Keratinocyte (primary cell): ENCODE measurements at regions not wholly inside any gene's neighbourhood (a gene's known extent, or its start where the extent isn't known, plus 50 kb on each side); places are given as distances from the start of the nearest gene placed in this dataset.

ENCODE experiments used
- DNase-seq: peaks from one replicate; pipeline ENCODE4 v3.0.0-alpha.2; 2011; ENCODE audit warnings: low read depth, missing footprints, low spot score
- FAIRE-seq: peaks from 2 replicates; lab custom pipeline; 2011; peaks lifted over from hg19 to GRCh38; lab: Jason Lieb, UNC
- H2AFZ ChIP-seq: 2 replicates; pipeline ENCODE4 v1.6.0; 2012; ENCODE audit warnings: low read length, control low read depth, inconsistent platforms; ENCODE audit not compliant: control insufficient read depth
- H3K27ac ChIP-seq: 2 replicates; pipeline ENCODE4 v1.5.1; 2011; ENCODE audit warnings: low read length; ENCODE audit not compliant: control insufficient read depth, insufficient read depth
- H3K27me3 ChIP-seq: 3 replicates; pipeline ENCODE4 v1.6.0; 2011; ENCODE audit warnings: low read length; ENCODE audit not compliant: control insufficient read depth, insufficient read depth; ENCODE audit errors: extremely low read depth
- H3K36me3 ChIP-seq, 2 experiments: 2 replicates in 1 of 2; 3 replicates in 1 of 2; pipeline ENCODE4 v1.5.1; 2011; ENCODE audit warnings: low read length in 2 of 2, mild to moderate bottlenecking in 1 of 2; ENCODE audit not compliant: control insufficient read depth in 2 of 2, insufficient read depth in 2 of 2; ENCODE audit errors: extremely low read depth in 1 of 2
- H3K4me1 ChIP-seq: 3 replicates; pipeline ENCODE4 v1.5.1; 2011; ENCODE audit warnings: low read length; ENCODE audit not compliant: control insufficient read depth, insufficient read depth; ENCODE audit errors: extremely low read depth
- H3K4me2 ChIP-seq: 3 replicates; pipeline ENCODE4 v1.6.0; 2011; ENCODE audit warnings: low read depth, low read length; ENCODE audit not compliant: control insufficient read depth, insufficient read depth; ENCODE audit errors: extremely low read depth
- H3K4me3 ChIP-seq, 3 experiments: fragments of 200-600 bp in 1 of 3; sonication (generic) in 1 of 3; 2 replicates in 2 of 3; 3 replicates in 1 of 3; pipeline ENCODE4 v1.5.1; 2011 to 2016; ENCODE audit warnings: low read length in 3 of 3, mild to moderate bottlenecking in 3 of 3, control low read depth in 2 of 3, inconsistent platforms in 1 of 3, low read depth in 1 of 3, mixed read lengths in 1 of 3, mixed run types in 1 of 3, moderate library complexity in 1 of 3; ENCODE audit not compliant: control insufficient read depth in 2 of 3, insufficient read depth in 2 of 3; ENCODE audit errors: extremely low read depth in 1 of 3
- H3K79me2 ChIP-seq: 2 replicates; pipeline ENCODE4 v1.6.0; 2012; ENCODE audit warnings: low read length; ENCODE audit not compliant: control insufficient read depth, insufficient read depth
- H3K9ac ChIP-seq: 3 replicates; pipeline ENCODE4 v1.6.0; 2011; ENCODE audit warnings: low read length; ENCODE audit not compliant: control insufficient read depth, insufficient read depth; ENCODE audit errors: extremely low read depth
- H3K9me1 ChIP-seq: 3 replicates; pipeline ENCODE4 v1.6.0; 2011; ENCODE audit warnings: low read length; ENCODE audit not compliant: control insufficient read depth, insufficient read depth; ENCODE audit errors: extremely low read depth
- H3K9me3 ChIP-seq: 2 replicates; pipeline ENCODE4 v1.5.1; 2012; ENCODE audit warnings: low read depth, low read length; ENCODE audit not compliant: control insufficient read depth
- H4K20me1 ChIP-seq: 3 replicates; pipeline ENCODE4 v1.6.0; 2011; ENCODE audit warnings: low read length; ENCODE audit not compliant: control insufficient read depth, insufficient read depth; ENCODE audit errors: extremely low read depth
- EZH2 ChIP-seq: IDR thresholded peaks from one replicate; pipeline ENCODE4 v1.6.1; 2012; ENCODE audit warnings: inconsistent platforms, mild to moderate bottlenecking, low read length, moderate library complexity
- dilution Hi-C: fragments of 300-500 bp; cut with MboI; formaldehyde crosslinking; loops from one replicate; pipeline ENCODE4 v1.7.0; 2020; ENCODE audit warnings: low sequenced_read_pairs; ENCODE audit not compliant: extremely low pct_ligation_motif_present
- TF ChIP-seq, protein P1 (sequence below), 3 experiments: IDR thresholded peaks in 1 of 3; conservative IDR thresholded peaks in 1 of 3; optimal IDR thresholded peaks in 1 of 3; 2 replicates in 2 of 3; 3 replicates in 1 of 3; pipeline versions ENCODE3 to v1.5.1; 2011; ENCODE audit warnings: low read length in 3 of 3, mild to moderate bottlenecking in 3 of 3, moderate library complexity in 2 of 3, control low read depth in 1 of 3, inconsistent platforms in 1 of 3; ENCODE audit not compliant: insufficient read depth in 2 of 3; ENCODE audit errors: extremely low read depth in 1 of 3

DNA sequence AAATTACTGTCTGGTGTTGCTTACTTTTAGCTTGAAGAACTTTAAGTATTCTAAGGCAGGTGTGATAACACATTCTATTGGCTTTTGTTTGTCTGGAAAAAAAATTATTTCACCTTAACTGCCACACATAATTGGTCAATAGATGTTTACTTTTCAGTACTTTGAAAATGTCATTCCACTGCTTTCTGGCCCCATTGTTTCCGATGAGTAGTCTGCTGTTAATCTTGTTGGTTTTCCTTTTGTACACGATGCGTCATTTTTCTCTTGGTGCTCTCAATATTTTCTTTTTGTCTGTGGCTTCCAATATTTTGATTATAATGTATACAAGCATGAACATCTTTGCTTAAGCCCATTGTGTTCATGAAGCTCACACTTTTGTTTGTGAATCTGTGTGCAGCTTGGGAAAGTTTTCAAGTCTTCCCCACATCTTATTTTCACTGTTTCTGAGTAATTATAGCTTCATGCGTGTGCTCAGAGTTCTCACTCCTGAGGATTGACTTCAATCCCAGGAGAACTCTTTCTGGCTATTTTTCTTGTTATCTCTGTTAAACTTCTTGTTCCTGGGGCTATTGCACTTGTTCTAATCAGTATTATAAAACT, 664.7 kb downstream of the IGSF11 start:
- FAIRE-seq: no peak
- H3K79me2 ChIP-seq: no peaks in the 10 kb centered on the region
- no peak overlapping the region for H3K9ac ChIP-seq

DNA sequence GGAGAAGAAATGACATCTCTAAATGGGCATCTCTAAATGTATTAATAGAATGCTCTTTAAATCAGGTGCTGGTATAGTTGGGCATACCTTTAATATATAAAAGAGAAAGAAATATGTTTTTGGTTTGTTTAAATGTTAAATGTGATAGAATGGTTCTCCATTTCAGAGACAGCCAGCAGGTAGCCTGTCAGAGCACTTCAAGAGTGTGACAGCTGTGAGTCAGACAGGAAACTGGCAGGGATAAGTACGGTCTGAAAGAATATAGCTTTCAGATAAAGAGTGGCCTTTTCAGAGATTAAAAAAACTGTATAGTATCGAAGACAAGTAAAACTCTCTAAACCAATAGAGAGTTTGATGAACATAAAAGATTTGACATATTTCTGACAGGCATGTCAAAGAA, 654.1 kb downstream of the IGSF11 start:
- Histone ChIP-seq H3K4me2 (no peak overlapping the region), H3K9ac (no peak overlapping the region), H3K4me1 (no peaks in the 10 kb centered on the region), H3K79me2 (no peaks in the 10 kb centered on the region), H2AFZ (no peak overlapping the region), H3K4me3 (no peak overlapping the region), H4K20me1 (no peaks in the 10 kb centered on the region), H3K9me1 (no peaks in the 10 kb centered on the region), H3K27ac (no peak overlapping the region), H3K36me3 (no peaks in the 10 kb centered on the region), H3K27me3 (no peaks in the 10 kb centered on the region), H3K9me3 (no peaks in the 10 kb centered on the region)
- dilution Hi-C loops: no loop called here
- FAIRE-seq (no peak), DNase-seq (no peak)
- TF ChIP-seq EZH2: no peak
- TF ChIP-seq, protein P1, sequence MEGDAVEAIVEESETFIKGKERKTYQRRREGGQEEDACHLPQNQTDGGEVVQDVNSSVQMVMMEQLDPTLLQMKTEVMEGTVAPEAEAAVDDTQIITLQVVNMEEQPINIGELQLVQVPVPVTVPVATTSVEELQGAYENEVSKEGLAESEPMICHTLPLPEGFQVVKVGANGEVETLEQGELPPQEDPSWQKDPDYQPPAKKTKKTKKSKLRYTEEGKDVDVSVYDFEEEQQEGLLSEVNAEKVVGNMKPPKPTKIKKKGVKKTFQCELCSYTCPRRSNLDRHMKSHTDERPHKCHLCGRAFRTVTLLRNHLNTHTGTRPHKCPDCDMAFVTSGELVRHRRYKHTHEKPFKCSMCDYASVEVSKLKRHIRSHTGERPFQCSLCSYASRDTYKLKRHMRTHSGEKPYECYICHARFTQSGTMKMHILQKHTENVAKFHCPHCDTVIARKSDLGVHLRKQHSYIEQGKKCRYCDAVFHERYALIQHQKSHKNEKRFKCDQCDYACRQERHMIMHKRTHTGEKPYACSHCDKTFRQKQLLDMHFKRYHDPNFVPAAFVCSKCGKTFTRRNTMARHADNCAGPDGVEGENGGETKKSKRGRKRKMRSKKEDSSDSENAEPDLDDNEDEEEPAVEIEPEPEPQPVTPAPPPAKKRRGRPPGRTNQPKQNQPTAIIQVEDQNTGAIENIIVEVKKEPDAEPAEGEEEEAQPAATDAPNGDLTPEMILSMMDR (optimal IDR thresholded peaks at IDR 0.05 in 1 of 3, IDR thresholded peaks at IDR 0.05 in 1 of 3, conservative IDR thresholded peaks at IDR 0.05 in 1 of 3; ENCODE audit: extremely low read depth in 1 of 3, insufficient read depth in 2 of 3, low read length in 3 of 3): no peak

More for the DNA sequence above, 664.7 kb downstream of the IGSF11 start:
- H3K4me1 ChIP-seq: no peaks in the 10 kb centered on the region
- DNase-seq: no peak
- H3K4me3 ChIP-seq: no peak overlapping the region
- H4K20me1 ChIP-seq: no peaks in the 10 kb centered on the region
- no peaks in the 10 kb centered on the region for H3K27me3 ChIP-seq
- no peak for TF ChIP-seq EZH2
- TF ChIP-seq, protein P1 (optimal IDR thresholded peaks at IDR 0.05 in 1 of 3, IDR thresholded peaks at IDR 0.05 in 1 of 3, conservative IDR thresholded peaks at IDR 0.05 in 1 of 3; ENCODE audit: extremely low read depth in 1 of 3, insufficient read depth in 2 of 3, low read length in 3 of 3): no peak
- H3K36me3 ChIP-seq: no peaks in the 10 kb centered on the region
- H3K4me2 ChIP-seq: no peak overlapping the region
- no peaks in the 10 kb centered on the region for H3K9me3 ChIP-seq
- H3K9me1 ChIP-seq: no peaks in the 10 kb centered on the region
- dilution Hi-C loops: no loop called here
- H2AFZ ChIP-seq: no peak overlapping the region
- no peak overlapping the region for H3K27ac ChIP-seq
